Urinary bladder (tissue), 3 donors: ENCODE measurements at regions not wholly inside any gene's neighbourhood (a gene's known extent, or its start where the extent isn't known, plus 50 kb on each side); places are given as distances from the start of the nearest gene placed in this dataset.

Experiments used
- DNase-seq: peaks from one replicate; pipeline ENCODE4 v3.0.0-alpha.2; 2015; ENCODE audit errors: extremely low spot score
- H3K27ac ChIP-seq: one replicate; pipeline ENCODE4 v1.5.1; 2013; ENCODE audit warnings: low read depth, mild to moderate bottlenecking, moderate library complexity
- H3K36me3 ChIP-seq: one replicate; pipeline ENCODE4 v1.6.1; 2013; ENCODE audit warnings: mild to moderate bottlenecking, moderate library complexity; ENCODE audit not compliant: insufficient read depth
- H3K4me1 ChIP-seq: one replicate; pipeline ENCODE4 v1.6.1; 2013; ENCODE audit warnings: mild to moderate bottlenecking, moderate library complexity; ENCODE audit not compliant: insufficient read depth
- H3K4me3 ChIP-seq: one replicate; pipeline ENCODE4 v1.5.1; 2013; ENCODE audit warnings: low read depth, low read length
- WGBS: extraction: QIAGEN DNeasy Blood & Tissue Kit; methylation state at CpG from one replicate; pipeline ENCODE4 v1.1.7; 2013; 5-methylcytosine and 5-hydroxymethylcytosine counted together
- donor health status: healthy with polysubstance abuse.
- donor health status: healthy.

DNA sequence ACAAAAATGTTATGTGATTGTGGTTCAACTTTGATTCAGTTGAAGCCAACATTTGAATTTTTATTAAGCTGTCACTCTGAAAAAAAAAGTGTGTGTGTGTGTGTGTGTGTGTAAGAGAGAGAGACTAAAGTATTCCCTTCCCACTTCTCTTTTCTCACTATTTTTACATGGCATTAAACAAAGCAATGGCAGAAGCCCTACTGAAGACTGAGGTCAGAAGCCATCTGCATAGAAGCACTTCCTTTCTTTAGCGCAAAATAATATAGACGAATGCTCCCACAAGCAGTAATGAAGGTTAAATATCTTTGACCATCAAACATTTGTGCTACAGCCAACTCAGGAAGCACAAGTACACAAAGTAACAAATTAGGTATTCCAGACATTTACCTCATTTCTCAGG lies 540.5 kb downstream of the KCTD16 start:
- Histone ChIP-seq H3K4me1 (no peaks in the 10 kb centered on the region), H3K36me3 (no peaks in the 10 kb centered on the region), H3K4me3 (no peak overlapping the region), H3K27ac (no peak overlapping the region)
- no peak for DNase-seq
- WGBS = 78% methylated on average over 2 of the region's 2 CpGs

DNA sequence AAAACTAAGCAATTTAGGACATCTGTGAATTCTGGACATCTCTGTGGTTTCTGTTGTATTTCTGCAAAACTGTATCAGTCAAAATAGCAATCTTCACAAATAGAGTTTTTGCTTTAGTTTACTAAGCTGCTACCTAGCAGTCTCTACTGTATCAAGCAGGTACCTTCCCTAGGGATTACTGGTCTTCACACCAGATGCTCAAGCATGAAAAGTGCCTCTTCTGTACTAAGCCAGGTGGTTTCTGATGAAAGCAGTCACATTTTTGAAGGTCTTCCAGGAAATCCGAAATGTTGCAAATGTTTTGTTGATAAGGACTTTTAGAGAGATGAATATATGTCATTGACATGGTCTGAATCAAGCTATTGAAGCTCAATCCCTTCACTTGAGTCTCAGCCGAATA lies 540.0 kb downstream of the KCTD16 start:
- WGBS = 67% methylated on average over 2 of the region's 2 CpGs
- no peak overlapping the region for H3K27ac ChIP-seq
- no peaks in the 10 kb centered on the region for H3K4me1 ChIP-seq
- no peaks in the 10 kb centered on the region for H3K36me3 ChIP-seq
- DNase-seq = no peak
- no peak overlapping the region for H3K4me3 ChIP-seq

DNA sequence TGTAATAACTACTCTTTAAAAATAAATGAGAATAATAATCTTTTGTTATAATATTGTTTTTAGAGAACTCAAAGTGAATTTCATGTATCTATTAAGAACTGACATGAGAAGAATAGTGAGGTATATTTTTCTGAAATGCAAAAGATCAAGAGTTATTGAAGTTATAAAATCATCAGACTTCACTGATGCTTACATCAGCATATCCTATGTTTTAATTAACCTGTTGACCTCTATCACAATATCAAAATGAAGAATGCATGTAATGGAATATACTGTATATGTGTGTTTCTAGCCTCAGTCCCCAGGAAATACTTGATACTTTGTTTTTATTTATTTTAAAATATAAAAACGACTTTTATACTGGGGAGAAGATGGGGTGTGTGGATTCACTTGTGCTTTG lies 533.1 kb downstream of the KCTD16 start:
- Histone ChIP-seq H3K4me3 (no peak overlapping the region), H3K27ac (no peak overlapping the region), H3K36me3 (no peaks in the 10 kb centered on the region), H3K4me1 (no peaks in the 10 kb centered on the region)
- DNase-seq = no peak
- 45% methylated on average over 1 of the region's 1 CpG for WGBS

DNA sequence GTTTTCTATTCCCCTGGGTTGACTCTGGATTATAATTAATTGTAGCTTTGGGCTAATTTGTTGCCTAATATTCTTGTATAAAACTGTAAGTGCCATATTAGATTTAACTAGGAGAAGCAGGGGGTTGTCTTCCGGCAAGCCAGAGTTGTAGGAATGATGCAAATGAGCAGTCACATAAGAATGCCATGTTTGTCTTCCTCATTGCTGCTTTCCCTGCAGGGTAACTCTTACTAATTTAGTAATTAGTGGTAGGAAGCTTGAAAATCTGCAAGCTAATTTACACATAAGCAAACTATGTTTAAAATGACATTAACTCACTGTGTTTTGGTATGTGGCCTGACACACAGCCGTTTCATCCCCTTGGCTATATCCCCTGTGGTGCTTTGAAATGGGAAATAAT lies 527.8 kb downstream of the KCTD16 start:
- Histone ChIP-seq H3K36me3 (no peaks in the 10 kb centered on the region), H3K4me3 (no peak overlapping the region), H3K27ac (no peak overlapping the region), H3K4me1 (no peaks in the 10 kb centered on the region)
- no peak for DNase-seq
- 58% methylated on average over 2 of the region's 2 CpGs for WGBS

GRCh38 chr5:144697847-144698262 lies 527.2 kb downstream of the KCTD16 start:
- H3K4me3 ChIP-seq = no peak overlapping the region
- H3K4me1 ChIP-seq = no peaks in the 10 kb centered on the region
- WGBS = 76% methylated on average over 1 of the region's 1 CpG
- DNase-seq = no peak
- H3K36me3 ChIP-seq = no peaks in the 10 kb centered on the region
- H3K27ac ChIP-seq = no peak overlapping the region

DNA sequence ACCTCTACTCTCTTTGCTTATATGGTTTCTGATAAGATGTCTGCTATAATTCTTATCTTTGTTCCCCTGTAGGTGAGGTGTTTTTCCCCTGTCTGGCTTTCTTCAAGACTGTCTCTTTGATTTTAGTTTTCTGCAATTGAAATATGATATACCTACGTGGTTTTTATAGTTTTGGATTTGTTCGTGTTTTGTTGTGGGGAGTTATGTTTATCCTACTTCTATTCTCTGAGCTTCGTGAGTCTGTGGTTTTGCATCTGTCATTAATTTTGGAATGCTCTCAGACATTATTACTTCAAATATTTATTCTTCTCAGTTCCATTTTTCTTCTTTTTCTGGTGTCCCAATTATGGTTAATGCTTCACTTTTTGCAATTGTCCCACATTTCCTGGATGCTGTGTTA lies 521.3 kb downstream of the KCTD16 start:
- WGBS = 32% methylated on average over 3 of the region's 3 CpGs
- DNase-seq = no peak
- no peak overlapping the region for H3K4me3 ChIP-seq
- no peaks in the 10 kb centered on the region for H3K4me1 ChIP-seq
- no peaks in the 10 kb centered on the region for H3K36me3 ChIP-seq
- no peak overlapping the region for H3K27ac ChIP-seq

GRCh38 chr5:144684899-144685298 lies 514.2 kb downstream of the KCTD16 start:
- H3K4me3 ChIP-seq = no peak overlapping the region
- no peak overlapping the region for H3K27ac ChIP-seq
- no peaks in the 10 kb centered on the region for H3K4me1 ChIP-seq
- no peaks in the 10 kb centered on the region for H3K36me3 ChIP-seq
- 77% methylated on average over 1 of the region's 1 CpG for WGBS
- DNase-seq = no peak

DNA sequence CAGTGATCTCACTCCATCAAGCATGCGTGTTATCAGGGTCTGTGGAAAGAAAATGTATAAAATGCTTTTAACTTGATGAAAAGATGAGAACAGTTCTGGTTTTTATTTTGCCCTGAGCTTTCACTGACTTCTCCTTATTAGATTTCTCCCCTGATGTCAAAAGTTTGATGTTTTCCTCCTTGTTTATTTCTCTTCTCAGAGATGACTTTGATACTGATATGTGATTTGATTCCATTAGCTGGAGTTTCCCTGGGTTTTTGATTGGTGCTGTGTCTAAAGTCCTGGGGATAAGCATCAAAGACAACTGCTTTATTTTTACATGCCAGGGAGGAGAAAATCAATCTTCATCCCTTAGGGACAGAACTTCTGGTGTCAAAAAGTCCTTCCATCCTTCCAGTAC lies 510.0 kb downstream of the KCTD16 start:
- Histone ChIP-seq H3K4me3 (no peak overlapping the region), H3K27ac (no peak overlapping the region), H3K4me1 (no peaks in the 10 kb centered on the region), H3K36me3 (no peaks in the 10 kb centered on the region)
- 66% methylated on average over 1 of the region's 1 CpG for WGBS
- DNase-seq = no peak

DNA sequence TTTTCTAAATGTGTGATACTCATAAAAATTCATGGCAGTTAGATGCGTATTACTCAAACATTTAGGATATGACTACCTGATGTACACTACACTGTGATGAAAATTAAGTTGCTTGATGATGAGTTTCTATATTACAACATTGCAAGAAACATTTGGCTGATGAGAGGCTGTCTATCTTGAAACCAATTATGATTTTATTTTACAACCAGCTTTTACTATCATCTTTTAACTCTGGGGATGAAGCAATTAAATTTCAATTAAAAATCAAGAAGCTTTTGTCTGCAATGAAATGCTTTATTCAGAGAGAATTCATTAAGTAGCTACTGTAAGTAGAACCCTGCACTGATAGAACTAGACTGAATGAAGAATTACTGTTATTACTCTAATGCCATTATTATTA lies 500.4 kb downstream of the KCTD16 start:
- Histone ChIP-seq H3K4me3 (no peak overlapping the region), H3K36me3 (no peaks in the 10 kb centered on the region), H3K4me1 (no peaks in the 10 kb centered on the region), H3K27ac (no peak overlapping the region)
- 94% methylated on average over 1 of the region's 1 CpG for WGBS
- no peak for DNase-seq

GRCh38 chr5:144659634-144660227 lies 489.1 kb downstream of the KCTD16 start:
- H3K4me1 ChIP-seq = no peaks in the 10 kb centered on the region
- H3K4me3 ChIP-seq = no peak overlapping the region
- no peak overlapping the region for H3K27ac ChIP-seq
- no peaks in the 10 kb centered on the region for H3K36me3 ChIP-seq
- WGBS = 72% methylated on average over 2 of the region's 2 CpGs
- no peak for DNase-seq

GRCh38 chr5:144644317-144644716 lies 473.6 kb downstream of the KCTD16 start:
- no peak for DNase-seq
- WGBS = 78% methylated on average over 3 of the region's 3 CpGs
- Histone ChIP-seq H3K36me3 (no peaks in the 10 kb centered on the region), H3K4me3 (no peak overlapping the region), H3K27ac (no peak overlapping the region), H3K4me1 (no peaks in the 10 kb centered on the region)

GRCh38 chr5:144638787-144639186 lies 468.1 kb downstream of the KCTD16 start:
- WGBS = 21% methylated on average over 2 of the region's 2 CpGs
- Histone ChIP-seq H3K4me1 (no peaks in the 10 kb centered on the region), H3K4me3 (no peak overlapping the region), H3K36me3 (no peaks in the 10 kb centered on the region), H3K27ac (no peak overlapping the region)
- peak; percentile 5 for DNase-seq

DNA sequence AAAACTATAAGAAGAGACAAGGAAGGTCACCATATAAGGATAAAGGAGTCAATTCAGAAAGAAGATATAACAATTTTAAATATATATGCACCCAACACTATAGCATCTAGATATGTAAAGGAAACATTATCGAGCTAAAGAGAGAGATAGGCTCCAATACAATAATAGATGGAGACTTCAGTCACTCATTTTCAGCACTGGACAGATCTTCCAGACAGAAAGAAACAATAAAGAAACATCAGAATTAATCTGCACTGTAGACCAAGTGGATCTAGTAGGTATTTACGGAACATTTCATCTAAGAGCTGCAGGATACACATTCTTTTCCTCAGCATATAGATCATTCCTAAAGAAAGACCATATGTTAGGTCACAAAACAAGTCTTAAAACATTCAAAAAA lies 463.5 kb downstream of the KCTD16 start:
- 85% methylated on average over 2 of the region's 2 CpGs for WGBS
- H3K36me3 ChIP-seq = no peaks in the 10 kb centered on the region
- H3K4me3 ChIP-seq = no peak overlapping the region
- no peak overlapping the region for H3K27ac ChIP-seq
- no peak for DNase-seq
- H3K4me1 ChIP-seq = no peaks in the 10 kb centered on the region

- Histone ChIP-seq H3K36me3 (no peaks in the 10 kb centered on the region), H3K27ac (no peak overlapping the region), H3K4me3 (peak overlapping the region; percentile 12), H3K4me1 (no peaks in the 10 kb centered on the region)
- 21% methylated on average over 30 of the region's 30 CpGs for WGBS
- no peak for DNase-seq
Measured at GRCh38 chr5:144598451-144599068, 427.9 kb downstream of the KCTD16 start.

GRCh38 chr5:144596517-144596916 lies 425.8 kb downstream of the KCTD16 start:
- no peaks in the 10 kb centered on the region for H3K36me3 ChIP-seq
- DNase-seq = no peak
- WGBS = 82% methylated on average over 2 of the region's 2 CpGs

More at GRCh38 chr5:144596517-144596916, 425.8 kb downstream of the KCTD16 start:
- no peaks in the 10 kb centered on the region for H3K4me1 ChIP-seq
- H3K4me3 ChIP-seq = no peak overlapping the region
- no peak overlapping the region for H3K27ac ChIP-seq
